Activated naive CD8-positive, alpha-beta T cell (primary cell): ENCODE measurements at regions not wholly inside any gene's neighbourhood (a gene's known extent, or its start where the extent isn't known, plus 50 kb on each side); places are given as distances from the start of the nearest gene placed in this dataset.

Experiments used
- H3K27ac Mint-ChIP-seq: one replicate; pipeline ENCODE4 v1.8.0; 2021; ENCODE audit warnings: mixed read lengths
- H3K27me3 Mint-ChIP-seq: one replicate; pipeline ENCODE4 v1.8.0; 2021; ENCODE audit warnings: mixed read lengths
- H3K36me3 Mint-ChIP-seq: one replicate; pipeline ENCODE4 v1.8.0; 2021; ENCODE audit warnings: mixed read lengths
- H3K4me1 Mint-ChIP-seq: one replicate; pipeline ENCODE4 v1.8.0; 2021; ENCODE audit warnings: low read depth, mixed read lengths
- H3K4me3 Mint-ChIP-seq: one replicate; pipeline ENCODE4 v1.8.0; 2021; ENCODE audit warnings: mild to moderate bottlenecking, mixed read lengths
- H3K9me3 Mint-ChIP-seq: one replicate; pipeline ENCODE4 v1.8.0; 2021; ENCODE audit warnings: low read depth, mixed read lengths

- H3K4me3 Mint-ChIP-seq = no peak overlapping the region
- no peak overlapping the region for H3K27ac Mint-ChIP-seq
- no peaks in the 10 kb centered on the region for H3K27me3 Mint-ChIP-seq
- no peaks in the 10 kb centered on the region for H3K4me1 Mint-ChIP-seq
- H3K9me3 Mint-ChIP-seq = peaks cover 3% of the 10 kb centered on the region
- H3K36me3 Mint-ChIP-seq = no peaks in the 10 kb centered on the region
These were observed 852.0 kb upstream of the ADAMTS5 start for GRCh38 chr21:27818847-27819246.

GRCh38 chr21:27817902-27818623 is 851.2 kb upstream of the ADAMTS5 start:
- Mint-ChIP-seq H3K4me1 (no peaks in the 10 kb centered on the region), H3K9me3 (peaks cover 3% of the 10 kb centered on the region), H3K27me3 (no peaks in the 10 kb centered on the region), H3K4me3 (no peak overlapping the region), H3K36me3 (no peaks in the 10 kb centered on the region), H3K27ac (no peak overlapping the region)

- H3K4me3 Mint-ChIP-seq = no peak overlapping the region
- H3K4me1 Mint-ChIP-seq = no peaks in the 10 kb centered on the region
- H3K9me3 Mint-ChIP-seq = peaks cover 3% of the 10 kb centered on the region
- H3K36me3 Mint-ChIP-seq = no peaks in the 10 kb centered on the region
- H3K27me3 Mint-ChIP-seq = no peaks in the 10 kb centered on the region
- no peak overlapping the region for H3K27ac Mint-ChIP-seq
These were observed 850.2 kb upstream of the ADAMTS5 start for GRCh38 chr21:27817074-27817473.

GRCh38 chr21:27816301-27816700 is 849.4 kb upstream of the ADAMTS5 start:
- peaks cover 3% of the 10 kb centered on the region for H3K9me3 Mint-ChIP-seq
- H3K27ac Mint-ChIP-seq = no peak overlapping the region
- H3K36me3 Mint-ChIP-seq = no peaks in the 10 kb centered on the region
- H3K4me1 Mint-ChIP-seq = no peaks in the 10 kb centered on the region
- H3K27me3 Mint-ChIP-seq = no peaks in the 10 kb centered on the region
- no peak overlapping the region for H3K4me3 Mint-ChIP-seq

- Mint-ChIP-seq H3K36me3 (no peaks in the 10 kb centered on the region), H3K4me1 (no peaks in the 10 kb centered on the region), H3K27me3 (no peaks in the 10 kb centered on the region), H3K4me3 (no peak overlapping the region), H3K9me3 (no peaks in the 10 kb centered on the region), H3K27ac (no peak overlapping the region)
These were observed 847.3 kb upstream of the ADAMTS5 start for GRCh38 chr21:27814226-27814625.

GRCh38 chr21:27813750-27814149 is 846.9 kb upstream of the ADAMTS5 start:
- Mint-ChIP-seq H3K4me3 (no peak overlapping the region), H3K4me1 (no peaks in the 10 kb centered on the region), H3K9me3 (no peaks in the 10 kb centered on the region), H3K27ac (no peak overlapping the region), H3K27me3 (no peaks in the 10 kb centered on the region), H3K36me3 (no peaks in the 10 kb centered on the region)

- no peak overlapping the region for H3K4me3 Mint-ChIP-seq
- no peak overlapping the region for H3K27ac Mint-ChIP-seq
- no peaks in the 10 kb centered on the region for H3K36me3 Mint-ChIP-seq
- no peaks in the 10 kb centered on the region for H3K4me1 Mint-ChIP-seq
- H3K9me3 Mint-ChIP-seq = no peaks in the 10 kb centered on the region
- no peaks in the 10 kb centered on the region for H3K27me3 Mint-ChIP-seq
These were observed 846.5 kb upstream of the ADAMTS5 start for GRCh38 chr21:27813344-27813743.

- Mint-ChIP-seq H3K9me3 (no peaks in the 10 kb centered on the region), H3K27me3 (no peaks in the 10 kb centered on the region), H3K4me1 (no peaks in the 10 kb centered on the region), H3K4me3 (no peak overlapping the region), H3K36me3 (no peaks in the 10 kb centered on the region), H3K27ac (no peak overlapping the region)
These were observed 845.4 kb upstream of the ADAMTS5 start for GRCh38 chr21:27812279-27812678.

GRCh38 chr21:27808923-27809322 is 842.0 kb upstream of the ADAMTS5 start:
- H3K27me3 Mint-ChIP-seq = no peaks in the 10 kb centered on the region
- H3K4me1 Mint-ChIP-seq = no peaks in the 10 kb centered on the region
- H3K36me3 Mint-ChIP-seq = no peaks in the 10 kb centered on the region
- no peaks in the 10 kb centered on the region for H3K9me3 Mint-ChIP-seq
- no peak overlapping the region for H3K4me3 Mint-ChIP-seq
- H3K27ac Mint-ChIP-seq = no peak overlapping the region

GRCh38 chr21:27807596-27807995 is 840.7 kb upstream of the ADAMTS5 start:
- no peak overlapping the region for H3K4me3 Mint-ChIP-seq
- no peaks in the 10 kb centered on the region for H3K36me3 Mint-ChIP-seq
- no peaks in the 10 kb centered on the region for H3K9me3 Mint-ChIP-seq

GRCh38 chr21:27806281-27806680 is 839.4 kb upstream of the ADAMTS5 start:
- no peak overlapping the region for H3K27ac Mint-ChIP-seq
- no peaks in the 10 kb centered on the region for H3K27me3 Mint-ChIP-seq
- no peaks in the 10 kb centered on the region for H3K9me3 Mint-ChIP-seq
- no peak overlapping the region for H3K4me3 Mint-ChIP-seq
- no peaks in the 10 kb centered on the region for H3K36me3 Mint-ChIP-seq
- H3K4me1 Mint-ChIP-seq = no peaks in the 10 kb centered on the region

More at GRCh38 chr21:27807596-27807995, 840.7 kb upstream of the ADAMTS5 start:
- H3K27ac Mint-ChIP-seq = no peak overlapping the region
- no peaks in the 10 kb centered on the region for H3K4me1 Mint-ChIP-seq
- H3K27me3 Mint-ChIP-seq = no peaks in the 10 kb centered on the region

- H3K9me3 Mint-ChIP-seq = no peaks in the 10 kb centered on the region
- H3K36me3 Mint-ChIP-seq = no peaks in the 10 kb centered on the region
- H3K27ac Mint-ChIP-seq = no peak overlapping the region
- H3K27me3 Mint-ChIP-seq = no peaks in the 10 kb centered on the region
- no peaks in the 10 kb centered on the region for H3K4me1 Mint-ChIP-seq
- no peak overlapping the region for H3K4me3 Mint-ChIP-seq
These were observed 838.8 kb upstream of the ADAMTS5 start for GRCh38 chr21:27805696-27806095.

GRCh38 chr21:27804515-27804914 is 837.6 kb upstream of the ADAMTS5 start:
- Mint-ChIP-seq H3K27me3 (no peaks in the 10 kb centered on the region), H3K4me1 (no peaks in the 10 kb centered on the region), H3K4me3 (no peak overlapping the region), H3K36me3 (no peaks in the 10 kb centered on the region), H3K27ac (no peak overlapping the region), H3K9me3 (no peaks in the 10 kb centered on the region)

GRCh38 chr21:27803571-27803970 is 836.7 kb upstream of the ADAMTS5 start:
- Mint-ChIP-seq H3K4me3 (no peak overlapping the region), H3K36me3 (no peaks in the 10 kb centered on the region), H3K9me3 (no peaks in the 10 kb centered on the region), H3K27me3 (no peaks in the 10 kb centered on the region), H3K4me1 (no peaks in the 10 kb centered on the region), H3K27ac (no peak overlapping the region)

GRCh38 chr21:27802816-27803475 is 836.1 kb upstream of the ADAMTS5 start:
- H3K9me3 Mint-ChIP-seq = no peaks in the 10 kb centered on the region
- no peaks in the 10 kb centered on the region for H3K27me3 Mint-ChIP-seq
- no peak overlapping the region for H3K4me3 Mint-ChIP-seq
- no peak overlapping the region for H3K27ac Mint-ChIP-seq
- no peaks in the 10 kb centered on the region for H3K4me1 Mint-ChIP-seq
- no peaks in the 10 kb centered on the region for H3K36me3 Mint-ChIP-seq

- H3K27ac Mint-ChIP-seq = no peak overlapping the region
- H3K36me3 Mint-ChIP-seq = no peaks in the 10 kb centered on the region
- no peaks in the 10 kb centered on the region for H3K4me1 Mint-ChIP-seq
- no peaks in the 10 kb centered on the region for H3K9me3 Mint-ChIP-seq
- no peaks in the 10 kb centered on the region for H3K27me3 Mint-ChIP-seq
- no peak overlapping the region for H3K4me3 Mint-ChIP-seq
These were observed 833.0 kb upstream of the ADAMTS5 start for GRCh38 chr21:27799861-27800260.
